Stimulated activated naive CD8-positive, alpha-beta T cell treated with anti-CD3 and anti-CD28 coated beads, Interleukin-15, Interleukin-2, amounts not matched to agents 100 ng/mL and 50 ng/mL, for 24 hours (primary cell): ENCODE measurements at regions not wholly inside any gene's neighbourhood (a gene's known extent, or its start where the extent isn't known, plus 50 kb on each side); places are given as distances from the start of the nearest gene placed in this dataset.

Source experiments
- H3K27ac Mint-ChIP-seq: one replicate; pipeline ENCODE4 v1.8.0; 2021; ENCODE audit warnings: mild to moderate bottlenecking, mixed read lengths
- H3K27me3 Mint-ChIP-seq: one replicate; pipeline ENCODE4 v1.8.0; 2021; ENCODE audit warnings: mixed read lengths
- H3K36me3 Mint-ChIP-seq: one replicate; pipeline ENCODE4 v1.8.0; 2021; ENCODE audit warnings: low read depth, mixed read lengths
- H3K4me1 Mint-ChIP-seq: one replicate; pipeline ENCODE4 v1.8.0; 2021; ENCODE audit warnings: low read depth, mixed read lengths
- H3K4me3 Mint-ChIP-seq: one replicate; pipeline ENCODE4 v1.8.0; 2021; ENCODE audit warnings: mild to moderate bottlenecking, mixed read lengths
- H3K9me3 Mint-ChIP-seq: one replicate; pipeline ENCODE4 v1.8.0; 2021; ENCODE audit warnings: mixed read lengths

GRCh38 chr2:217294211-217294610, 434.3 kb upstream of the TNP1 start:
- Mint-ChIP-seq H3K27me3 (peaks cover 9% of the 10 kb centered on the region), H3K4me3 (no peak overlapping the region), H3K4me1 (no peaks in the 10 kb centered on the region), H3K36me3 (peaks cover 6% of the 10 kb centered on the region), H3K9me3 (peaks cover 9% of the 10 kb centered on the region), H3K27ac (no peak overlapping the region)

- Mint-ChIP-seq H3K27ac (no peak overlapping the region), H3K4me1 (no peaks in the 10 kb centered on the region), H3K4me3 (no peak overlapping the region), H3K9me3 (peaks cover 9% of the 10 kb centered on the region), H3K27me3 (peaks cover 9% of the 10 kb centered on the region), H3K36me3 (peaks cover 6% of the 10 kb centered on the region)
These were observed 433.7 kb upstream of the TNP1 start for GRCh38 chr2:217293607-217294006.

GRCh38 chr2:217293046-217293445, 433.2 kb upstream of the TNP1 start:
- peaks cover 9% of the 10 kb centered on the region for H3K27me3 Mint-ChIP-seq

GRCh38 chr2:217291259-217291658, 431.4 kb upstream of the TNP1 start:
- Mint-ChIP-seq H3K36me3 (no peaks in the 10 kb centered on the region), H3K4me1 (no peaks in the 10 kb centered on the region), H3K4me3 (no peak overlapping the region), H3K27me3 (no peaks in the 10 kb centered on the region), H3K9me3 (no peaks in the 10 kb centered on the region), H3K27ac (no peak overlapping the region)

More at GRCh38 chr2:217293046-217293445, 433.2 kb upstream of the TNP1 start:
- Mint-ChIP-seq H3K9me3 (peaks cover 9% of the 10 kb centered on the region), H3K36me3 (peaks cover 6% of the 10 kb centered on the region), H3K4me3 (no peak overlapping the region), H3K4me1 (no peaks in the 10 kb centered on the region), H3K27ac (no peak overlapping the region)

GRCh38 chr2:217290467-217290866, 430.6 kb upstream of the TNP1 start:
- no peaks in the 10 kb centered on the region for H3K36me3 Mint-ChIP-seq
- no peak overlapping the region for H3K27ac Mint-ChIP-seq
- H3K4me3 Mint-ChIP-seq = no peak overlapping the region
- no peaks in the 10 kb centered on the region for H3K27me3 Mint-ChIP-seq
- no peaks in the 10 kb centered on the region for H3K9me3 Mint-ChIP-seq
- no peaks in the 10 kb centered on the region for H3K4me1 Mint-ChIP-seq

GRCh38 chr2:217289907-217290280, 430.0 kb upstream of the TNP1 start:
- H3K9me3 Mint-ChIP-seq = no peaks in the 10 kb centered on the region
- no peaks in the 10 kb centered on the region for H3K27me3 Mint-ChIP-seq
- H3K4me3 Mint-ChIP-seq = no peak overlapping the region

GRCh38 chr2:217289177-217289906, 429.5 kb upstream of the TNP1 start:
- H3K4me3 Mint-ChIP-seq = no peak overlapping the region
- no peaks in the 10 kb centered on the region for H3K36me3 Mint-ChIP-seq
- no peaks in the 10 kb centered on the region for H3K9me3 Mint-ChIP-seq
- no peaks in the 10 kb centered on the region for H3K27me3 Mint-ChIP-seq
- H3K4me1 Mint-ChIP-seq = no peaks in the 10 kb centered on the region
- H3K27ac Mint-ChIP-seq = no peak overlapping the region

More at GRCh38 chr2:217289907-217290280, 430.0 kb upstream of the TNP1 start:
- Mint-ChIP-seq H3K36me3 (no peaks in the 10 kb centered on the region), H3K27ac (no peak overlapping the region), H3K4me1 (no peaks in the 10 kb centered on the region)

GRCh38 chr2:217288472-217289063, 428.7 kb upstream of the TNP1 start:
- Mint-ChIP-seq H3K4me3 (no peak overlapping the region), H3K4me1 (no peaks in the 10 kb centered on the region), H3K27me3 (peaks cover 4% of the 10 kb centered on the region), H3K9me3 (no peaks in the 10 kb centered on the region), H3K36me3 (no peaks in the 10 kb centered on the region), H3K27ac (no peak overlapping the region)

- Mint-ChIP-seq H3K36me3 (no peaks in the 10 kb centered on the region), H3K4me1 (no peaks in the 10 kb centered on the region), H3K9me3 (no peaks in the 10 kb centered on the region), H3K4me3 (no peak overlapping the region), H3K27ac (no peak overlapping the region), H3K27me3 (peaks cover 4% of the 10 kb centered on the region)
These were observed 427.0 kb upstream of the TNP1 start for GRCh38 chr2:217286833-217287232.

- Mint-ChIP-seq H3K27ac (no peak overlapping the region), H3K27me3 (peaks cover 4% of the 10 kb centered on the region), H3K9me3 (no peaks in the 10 kb centered on the region), H3K4me3 (no peak overlapping the region), H3K4me1 (no peaks in the 10 kb centered on the region), H3K36me3 (no peaks in the 10 kb centered on the region)
These were observed 426.1 kb upstream of the TNP1 start for GRCh38 chr2:217285926-217286325.

- Mint-ChIP-seq H3K9me3 (no peaks in the 10 kb centered on the region), H3K4me3 (no peak overlapping the region), H3K27ac (no peak overlapping the region), H3K4me1 (no peaks in the 10 kb centered on the region), H3K36me3 (no peaks in the 10 kb centered on the region), H3K27me3 (peaks cover 4% of the 10 kb centered on the region)
These were observed 423.6 kb upstream of the TNP1 start for GRCh38 chr2:217283460-217283859.

GRCh38 chr2:217282531-217282930, 422.7 kb upstream of the TNP1 start:
- Mint-ChIP-seq H3K4me1 (no peaks in the 10 kb centered on the region), H3K36me3 (no peaks in the 10 kb centered on the region), H3K27me3 (peaks cover 7% of the 10 kb centered on the region), H3K9me3 (no peaks in the 10 kb centered on the region), H3K4me3 (no peak overlapping the region), H3K27ac (no peak overlapping the region)

GRCh38 chr2:217279556-217279955, 419.7 kb upstream of the TNP1 start:
- no peak overlapping the region for H3K4me3 Mint-ChIP-seq
- H3K27me3 Mint-ChIP-seq = peaks cover 11% of the 10 kb centered on the region
- H3K4me1 Mint-ChIP-seq = no peaks in the 10 kb centered on the region

GRCh38 chr2:217279140-217279539, 419.3 kb upstream of the TNP1 start:
- no peak overlapping the region for H3K4me3 Mint-ChIP-seq

More at GRCh38 chr2:217279556-217279955, 419.7 kb upstream of the TNP1 start:
- Mint-ChIP-seq H3K36me3 (no peaks in the 10 kb centered on the region), H3K9me3 (no peaks in the 10 kb centered on the region), H3K27ac (no peak overlapping the region)

GRCh38 chr2:217277646-217278398, 418.0 kb upstream of the TNP1 start:
- H3K4me3 Mint-ChIP-seq = no peak overlapping the region
- no peak overlapping the region for H3K27ac Mint-ChIP-seq
- no peaks in the 10 kb centered on the region for H3K9me3 Mint-ChIP-seq
- no peaks in the 10 kb centered on the region for H3K36me3 Mint-ChIP-seq
- H3K27me3 Mint-ChIP-seq = peaks cover 7% of the 10 kb centered on the region
- H3K4me1 Mint-ChIP-seq = no peaks in the 10 kb centered on the region

More at GRCh38 chr2:217279140-217279539, 419.3 kb upstream of the TNP1 start:
- peaks cover 11% of the 10 kb centered on the region for H3K27me3 Mint-ChIP-seq
- H3K9me3 Mint-ChIP-seq = no peaks in the 10 kb centered on the region
- no peaks in the 10 kb centered on the region for H3K36me3 Mint-ChIP-seq
- H3K27ac Mint-ChIP-seq = no peak overlapping the region
- H3K4me1 Mint-ChIP-seq = no peaks in the 10 kb centered on the region
